ENCODE measurements at regions not wholly inside any gene's neighbourhood (a gene's known extent, or its start where the extent isn't known, plus 50 kb on each side); places are given as distances from the start of the nearest gene placed in this dataset.

- intact Hi-C loops (cut with micrococcal nuclease; ENCODE audit: unreplicated experiment): loop anchor here (1.0 to 5.0 kb wide), 3 partner anchors 214 to 787 kb away; no protein-coding TSS in a partner anchor
- H3K4me3 Mint-ChIP-seq (ENCODE audit: low read depth, unreplicated experiment): peak overlapping the region; percentile 70
- H3K27me3 Mint-ChIP-seq (ENCODE audit: unreplicated experiment): no peaks in the 10 kb centered on the region
- H3K4me1 Mint-ChIP-seq (ENCODE audit: low read depth, unreplicated experiment): peaks cover 36% of the 10 kb centered on the region
- H3K36me3 Mint-ChIP-seq (ENCODE audit: insufficient read depth, unreplicated experiment): peaks cover 10% of the 10 kb centered on the region
- H3K9me3 Mint-ChIP-seq (ENCODE audit: low read depth, unreplicated experiment): no peaks in the 10 kb centered on the region
- no peak for TF ChIP-seq CTCF (IDR thresholded peaks at IDR 0.05; ENCODE audit: unreplicated experiment)
- peak; percentile 34 for DNase-seq
- BruUV-seq (replicated peaks): no TSS peak
- peak overlapping the region; percentile 90 for H3K27ac Mint-ChIP-seq (ENCODE audit: unreplicated experiment)
- CTCF ChIA-PET: interaction anchor here (0.5 to 1.1 kb wide), 4 partner anchors 79 to 850 kb away, joined by 3 read pairs; no protein-coding TSS in a partner anchor
Observed at GRCh38 chr9:108271646-108272348, 584.0 kb downstream of the ACTL7B start.

- Mint-ChIP-seq H3K27me3 (ENCODE audit: unreplicated experiment) (no peaks in the 10 kb centered on the region), H3K27ac (ENCODE audit: unreplicated experiment) (peak overlapping the region; percentile 90), H3K4me1 (ENCODE audit: low read depth, unreplicated experiment) (peaks cover 36% of the 10 kb centered on the region), H3K9me3 (ENCODE audit: low read depth, unreplicated experiment) (no peaks in the 10 kb centered on the region), H3K36me3 (ENCODE audit: insufficient read depth, unreplicated experiment) (peaks cover 10% of the 10 kb centered on the region), H3K4me3 (ENCODE audit: low read depth, unreplicated experiment) (no peak overlapping the region)
- intact Hi-C loops (cut with micrococcal nuclease; ENCODE audit: unreplicated experiment): loop anchor here (5.0 kb wide), 1 partner anchor 214 kb away; no protein-coding TSS in a partner anchor
- no peak for TF ChIP-seq CTCF (IDR thresholded peaks at IDR 0.05; ENCODE audit: unreplicated experiment)
- no peak for DNase-seq
- no TSS peak for BruUV-seq (replicated peaks)
- CTCF ChIA-PET: interaction anchor here (0.9 kb wide), 1 partner anchor 846 kb away, joined by 3 read pairs; no protein-coding TSS in a partner anchor
Observed at GRCh38 chr9:108271236-108271635, 584.5 kb downstream of the ACTL7B start.

GRCh38 chr9:108270561-108270960, 585.2 kb downstream of the ACTL7B start:
- Mint-ChIP-seq H3K4me3 (ENCODE audit: low read depth, unreplicated experiment) (no peak overlapping the region), H3K36me3 (ENCODE audit: insufficient read depth, unreplicated experiment) (peaks cover 10% of the 10 kb centered on the region), H3K27ac (ENCODE audit: unreplicated experiment) (peak overlapping the region; percentile 90), H3K9me3 (ENCODE audit: low read depth, unreplicated experiment) (no peaks in the 10 kb centered on the region), H3K4me1 (ENCODE audit: low read depth, unreplicated experiment) (peaks cover 36% of the 10 kb centered on the region), H3K27me3 (ENCODE audit: unreplicated experiment) (no peaks in the 10 kb centered on the region)
- no peak for DNase-seq
- TF ChIP-seq CTCF (IDR thresholded peaks at IDR 0.05; ENCODE audit: unreplicated experiment): no peak
- intact Hi-C loops (cut with micrococcal nuclease; ENCODE audit: unreplicated experiment): loop anchor here (5.0 kb wide), 1 partner anchor 213 kb away; no protein-coding TSS in a partner anchor
- CTCF ChIA-PET: interaction anchor here (0.9 kb wide), 1 partner anchor 846 kb away, joined by 3 read pairs; no protein-coding TSS in a partner anchor
- no TSS peak for BruUV-seq (replicated peaks)

- Mint-ChIP-seq H3K36me3 (ENCODE audit: insufficient read depth, unreplicated experiment) (peaks cover 10% of the 10 kb centered on the region), H3K27ac (ENCODE audit: unreplicated experiment) (peak overlapping the region; percentile 27), H3K27me3 (ENCODE audit: unreplicated experiment) (no peaks in the 10 kb centered on the region), H3K9me3 (ENCODE audit: low read depth, unreplicated experiment) (no peaks in the 10 kb centered on the region), H3K4me1 (ENCODE audit: low read depth, unreplicated experiment) (peaks cover 36% of the 10 kb centered on the region), H3K4me3 (ENCODE audit: low read depth, unreplicated experiment) (no peak overlapping the region)
- BruUV-seq (replicated peaks): no TSS peak
- intact Hi-C loops (cut with micrococcal nuclease; ENCODE audit: unreplicated experiment): loop anchor here (5.0 kb wide), 1 partner anchor 213 kb away; no protein-coding TSS in a partner anchor
- CTCF ChIA-PET: interaction anchor here (0.5 kb wide), 1 partner anchor 771 kb away, joined by 3 read pairs; no protein-coding TSS in a partner anchor
- TF ChIP-seq CTCF (IDR thresholded peaks at IDR 0.05; ENCODE audit: unreplicated experiment): no peak
- no peak for DNase-seq
Observed at GRCh38 chr9:108270051-108270450, 585.7 kb downstream of the ACTL7B start.
